Tibial nerve (tissue), 4 donors: ENCODE measurements at regions not wholly inside any gene's neighbourhood (a gene's known extent, or its start where the extent isn't known, plus 50 kb on each side); places are given as distances from the start of the nearest gene placed in this dataset.

Experiments
- DNase-seq, 2 donors: peaks; one replicate each; pipeline ENCODE4 v3.0.0-alpha.2; 2019; ENCODE audit warnings: low spot score in 2 of 2
- H3K27ac ChIP-seq, 4 donors: fragments of 200-600 bp; sonication (generic) in 3 of 4; one replicate each; pipeline ENCODE4 v1.5.1; 2017 to 2019; ENCODE audit warnings: mild to moderate bottlenecking in 1 of 4
- H3K27me3 ChIP-seq, 2 donors: fragments of 200-600 bp; sonication (generic) in 1 of 2; one replicate each; pipeline versions ENCODE4 v1.5.1 to v1.6.0; 2017 to 2019
- H3K36me3 ChIP-seq, 3 donors: fragments of 200-600 bp; sonication (generic); one replicate each; pipeline ENCODE4 v1.5.1; 2018 to 2019
- H3K4me1 ChIP-seq, 4 donors: fragments of 200-600 bp; sonication (generic) in 3 of 4; one replicate each; pipeline ENCODE4 v1.5.1; 2017 to 2019
- H3K4me3 ChIP-seq, 4 donors: fragments of 200-600 bp; sonication (generic) in 3 of 4; one replicate each; pipeline ENCODE4 v1.5.1; 2017 to 2019; ENCODE audit warnings: mild to moderate bottlenecking in 1 of 4, moderate library complexity in 1 of 4
- H3K9me3 ChIP-seq, 4 donors: fragments of 200-600 bp; sonication (generic) in 3 of 4; one replicate each; pipeline ENCODE4 v1.5.1; 2017 to 2019
- EP300 ChIP-seq, 2 donors: sonication (generic); formaldehyde crosslinking; IDR thresholded peaks; one replicate each; pipeline ENCODE4 v1.6.1; 2017; ENCODE audit warnings: antibody characterized with exemption in 2 of 2, mild to moderate bottlenecking in 1 of 2
- POLR2A ChIP-seq, 2 donors: fragments of 450-650 bp; IDR thresholded peaks; one replicate each; pipeline ENCODE4 v1.6.1; 2017; ENCODE audit warnings: antibody characterized with exemption in 2 of 2, mild to moderate bottlenecking in 2 of 2, moderate library complexity in 2 of 2
- WGBS, 2 donors: methylation state at CpG; one replicate each; pipeline ENCODE4 v1.1.5; 2018; 5-methylcytosine and 5-hydroxymethylcytosine counted together
- TF ChIP-seq, protein P1 (sequence below), 5 experiments: fragments of 200-600 bp in 3 of 5; fragments of 450-650 bp in 2 of 5; sonication (generic) in 3 of 5; IDR thresholded peaks; one replicate each; pipeline ENCODE4 v1.5.1; 2016 to 2019; ENCODE audit warnings: antibody characterized with exemption in 5 of 5, mild to moderate bottlenecking in 3 of 5, moderate library complexity in 2 of 5

DNA sequence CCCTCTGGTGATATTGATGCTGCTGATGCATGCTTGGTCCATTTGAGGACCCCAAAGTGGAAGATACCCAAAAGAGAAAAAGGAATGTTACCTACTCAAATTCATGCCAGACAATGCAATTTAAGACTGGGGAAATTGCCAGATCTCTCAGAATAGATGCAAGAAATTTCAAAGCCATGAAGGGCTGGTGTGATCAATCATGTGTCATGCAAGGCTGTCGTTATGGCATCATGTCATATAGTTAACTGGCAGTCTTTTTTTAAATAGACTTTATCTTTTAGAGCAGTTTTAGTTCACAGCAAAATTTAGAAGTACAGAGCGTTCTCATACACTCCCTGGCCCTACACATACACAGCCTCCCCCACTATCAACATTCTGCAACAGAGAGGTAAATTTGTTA lies 53.1 kb upstream of the ABHD2 start:
- H3K27me3 ChIP-seq, result no peaks in the 10 kb centered on the region
- no peak overlapping the region for H3K4me3 ChIP-seq
- 77 to 85% methylated on average over 2 of the region's 2 CpGs for WGBS, 2 donors
- no peak for DNase-seq
- no peaks in the 10 kb centered on the region for H3K4me1 ChIP-seq
- TF ChIP-seq, protein P1, sequence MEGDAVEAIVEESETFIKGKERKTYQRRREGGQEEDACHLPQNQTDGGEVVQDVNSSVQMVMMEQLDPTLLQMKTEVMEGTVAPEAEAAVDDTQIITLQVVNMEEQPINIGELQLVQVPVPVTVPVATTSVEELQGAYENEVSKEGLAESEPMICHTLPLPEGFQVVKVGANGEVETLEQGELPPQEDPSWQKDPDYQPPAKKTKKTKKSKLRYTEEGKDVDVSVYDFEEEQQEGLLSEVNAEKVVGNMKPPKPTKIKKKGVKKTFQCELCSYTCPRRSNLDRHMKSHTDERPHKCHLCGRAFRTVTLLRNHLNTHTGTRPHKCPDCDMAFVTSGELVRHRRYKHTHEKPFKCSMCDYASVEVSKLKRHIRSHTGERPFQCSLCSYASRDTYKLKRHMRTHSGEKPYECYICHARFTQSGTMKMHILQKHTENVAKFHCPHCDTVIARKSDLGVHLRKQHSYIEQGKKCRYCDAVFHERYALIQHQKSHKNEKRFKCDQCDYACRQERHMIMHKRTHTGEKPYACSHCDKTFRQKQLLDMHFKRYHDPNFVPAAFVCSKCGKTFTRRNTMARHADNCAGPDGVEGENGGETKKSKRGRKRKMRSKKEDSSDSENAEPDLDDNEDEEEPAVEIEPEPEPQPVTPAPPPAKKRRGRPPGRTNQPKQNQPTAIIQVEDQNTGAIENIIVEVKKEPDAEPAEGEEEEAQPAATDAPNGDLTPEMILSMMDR (IDR thresholded peaks at IDR 0.05), result no peak
- no peak overlapping the region for H3K27ac ChIP-seq
- no peaks in the 10 kb centered on the region for H3K9me3 ChIP-seq
- H3K36me3 ChIP-seq, result no peaks in the 10 kb centered on the region

DNA sequence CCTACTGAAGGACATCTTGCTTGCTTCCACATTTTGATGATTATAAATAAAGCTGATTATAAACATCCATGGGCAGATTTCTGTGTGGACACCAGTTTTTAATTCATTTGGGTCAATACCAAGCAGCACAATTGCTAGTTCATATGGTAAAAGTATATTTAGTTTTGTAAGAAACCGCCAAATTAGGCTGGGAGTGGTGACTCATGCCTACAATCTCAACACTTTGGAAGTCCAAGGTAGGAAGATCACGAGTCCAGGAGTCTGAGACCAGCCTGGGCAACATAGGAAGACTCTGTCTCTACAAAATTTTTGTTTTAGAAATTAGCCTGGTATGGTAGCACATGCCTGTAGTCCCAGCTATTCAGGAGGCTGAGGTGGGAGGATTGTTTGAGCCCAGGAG lies 52.6 kb upstream of the ABHD2 start:
- H3K4me3 ChIP-seq, result no peak overlapping the region
- no peak for DNase-seq
- H3K36me3 ChIP-seq, result no peaks in the 10 kb centered on the region
- no peaks in the 10 kb centered on the region for H3K27me3 ChIP-seq
- 82 to 84% methylated on average over 2 of the region's 2 CpGs for WGBS, 2 donors
- no peak overlapping the region for H3K27ac ChIP-seq
- no peaks in the 10 kb centered on the region for H3K9me3 ChIP-seq
- TF ChIP-seq, protein P1 (IDR thresholded peaks at IDR 0.05), result no peak
- TF ChIP-seq POLR2A (IDR thresholded peaks at IDR 0.05) (no peak), EP300 (IDR thresholded peaks at IDR 0.05) (no peak)
- H3K4me1 ChIP-seq, result no peaks in the 10 kb centered on the region

GRCh38 chr15:89038146-89038545 lies 50.1 kb upstream of the ABHD2 start:
- Histone ChIP-seq H3K4me1 (no peaks in the 10 kb centered on the region), H3K27me3 (no peaks in the 10 kb centered on the region), H3K4me3 (no peak overlapping the region), H3K9me3 (no peaks in the 10 kb centered on the region), H3K27ac (no peak overlapping the region), H3K36me3 (no peaks in the 10 kb centered on the region)
- TF ChIP-seq, protein P1 (IDR thresholded peaks at IDR 0.05), result no peak
- no peak for TF ChIP-seq POLR2A (IDR thresholded peaks at IDR 0.05)
- TF ChIP-seq EP300 (IDR thresholded peaks at IDR 0.05), result no peak
- no peak for DNase-seq
- WGBS, 2 donors, result 81 to 82% methylated on average over 8 of the region's 8 CpGs
